HG03521 (cell line): ENCODE measurements at regions not wholly inside any gene's neighbourhood (a gene's known extent, or its start where the extent isn't known, plus 50 kb on each side); places are given as distances from the start of the nearest gene placed in this dataset.
"Not testable (repeated sequence)": the region's sequence is repeated elsewhere in the genome, so short reads cannot be mapped to it uniquely, and the experiment has no call there.

Experiments
- ATAC-seq: cut with Tn5 transposase; IDR thresholded peaks from one replicate; pipeline ENCODE4 v1.9.1; 2021; ENCODE audit warnings: mild to moderate bottlenecking, moderate library complexity; ENCODE audit not compliant: unreplicated experiment

GRCh38 chr4:81789158-81789557 is 317.5 kb upstream of the RASGEF1B start:
- no peak for ATAC-seq

GRCh38 chr4:81786766-81787165 is 315.1 kb upstream of the RASGEF1B start:
- no peak for ATAC-seq

DNA sequence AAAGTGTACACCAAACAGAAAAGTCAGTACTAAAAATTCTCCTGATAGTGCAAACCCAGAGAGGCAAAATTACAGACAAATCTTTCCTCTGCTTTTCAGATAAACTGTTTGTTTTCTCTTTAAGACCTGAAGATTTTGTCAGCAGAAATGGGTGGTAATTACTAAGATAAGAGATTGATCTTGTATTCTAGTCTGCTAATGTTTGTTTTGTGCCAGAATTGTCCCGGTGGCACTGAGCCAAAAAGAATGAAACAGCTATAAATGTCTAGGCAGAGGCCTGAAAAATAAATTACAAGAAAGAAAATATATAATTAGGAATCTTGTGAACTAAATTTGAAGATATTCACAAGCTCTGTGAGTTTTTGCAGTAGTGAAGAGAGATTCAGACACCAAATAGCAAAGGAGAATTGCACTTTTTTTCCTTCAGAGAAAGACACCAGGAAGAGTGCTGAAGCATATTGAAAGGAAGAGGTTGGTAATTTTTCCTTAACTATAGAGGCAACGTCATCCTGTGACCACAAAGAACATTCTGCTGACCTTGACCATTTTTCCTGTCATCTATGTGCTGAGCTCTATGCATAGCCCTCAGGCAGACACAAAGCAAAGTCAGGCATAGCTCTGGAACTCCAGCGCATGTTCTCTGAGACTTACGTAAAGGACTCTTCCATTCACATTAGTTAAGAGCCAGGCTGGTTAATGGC is 314.5 kb upstream of the RASGEF1B start:
- no peak for ATAC-seq

DNA sequence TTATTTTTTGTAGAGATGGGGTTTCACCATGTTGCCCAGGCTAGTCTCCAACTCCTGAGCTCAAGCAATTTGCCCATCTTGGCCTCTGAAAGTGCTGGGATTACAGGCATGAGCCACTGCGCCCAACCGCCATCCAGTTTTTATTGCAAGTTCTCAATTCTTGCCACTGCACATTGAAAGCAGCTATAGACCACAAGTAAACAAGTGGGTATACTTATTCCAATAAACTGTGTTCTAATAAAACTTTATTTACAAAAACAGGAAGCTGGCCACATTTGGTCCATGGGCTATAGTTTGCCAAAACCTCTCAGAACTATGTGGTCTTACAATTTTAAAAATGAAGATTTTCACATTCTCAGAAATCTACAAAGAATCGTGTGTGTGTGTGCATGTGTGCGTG is 313.6 kb upstream of the RASGEF1B start:
- no peak for ATAC-seq

DNA sequence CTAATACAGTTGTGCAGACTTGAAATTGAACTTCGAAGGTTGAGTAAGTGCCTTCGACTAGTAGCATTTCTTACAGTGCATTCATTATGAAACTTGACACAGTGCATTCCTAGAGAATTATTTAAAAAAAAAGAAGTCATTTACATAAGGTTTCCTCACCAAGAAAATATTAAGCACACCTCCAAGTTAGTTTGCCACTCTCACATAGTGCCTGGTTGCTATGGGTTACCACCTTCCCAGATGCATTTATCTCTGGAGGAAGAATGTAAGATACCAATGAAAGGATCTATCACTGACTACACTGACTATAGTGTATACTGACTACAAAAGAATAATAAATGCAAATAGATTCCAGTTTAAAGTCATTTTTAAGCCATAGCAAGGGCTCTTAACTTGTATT is 311.9 kb upstream of the RASGEF1B start:
- no peak for ATAC-seq

GRCh38 chr4:81781799-81782198 is 310.1 kb upstream of the RASGEF1B start:
- no peak for ATAC-seq

GRCh38 chr4:81777718-81778117 is 306.0 kb upstream of the RASGEF1B start:
- ATAC-seq = not testable (repeated sequence)

GRCh38 chr4:81776794-81777193 is 305.1 kb upstream of the RASGEF1B start:
- ATAC-seq = no peak

DNA sequence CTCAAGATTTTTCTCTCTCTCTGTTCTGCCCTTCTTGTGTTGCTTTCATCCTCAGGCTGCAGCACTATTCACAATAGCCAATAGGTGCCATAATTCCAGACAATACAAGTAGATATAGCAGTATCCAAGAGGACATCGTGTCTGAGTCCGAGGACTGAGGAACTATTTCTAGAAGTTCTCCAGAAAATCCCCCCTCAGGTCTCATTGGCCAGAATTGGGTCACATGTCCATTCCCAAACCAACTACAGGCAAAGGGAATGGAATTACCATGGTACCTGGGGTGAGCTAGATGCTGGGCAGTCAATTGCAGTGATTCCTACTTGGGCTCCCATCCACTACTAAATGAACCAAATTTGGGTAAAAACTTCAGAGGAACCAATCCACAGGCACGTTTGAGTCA is 301.9 kb upstream of the RASGEF1B start:
- ATAC-seq = no peak

DNA sequence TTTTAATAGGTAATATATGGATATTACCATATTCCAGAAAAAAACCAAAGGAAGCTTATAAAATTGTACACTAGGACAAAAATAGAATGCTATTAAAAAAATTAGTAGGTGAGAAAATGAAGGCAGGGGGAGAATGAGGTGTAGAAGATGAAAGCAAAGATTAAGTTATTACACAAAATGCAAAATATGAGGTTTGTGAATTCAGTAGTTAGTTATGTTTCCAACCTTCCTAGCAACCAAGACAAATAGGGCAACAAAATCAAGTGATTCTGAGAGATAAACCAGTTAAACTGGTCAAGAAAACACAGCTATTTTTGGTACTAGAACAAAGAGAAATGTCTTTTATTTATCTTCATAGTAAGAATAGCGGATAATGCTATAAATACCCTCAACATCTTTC is 300.0 kb upstream of the RASGEF1B start:
- ATAC-seq = no peak

GRCh38 chr4:81769244-81769643 is 297.5 kb upstream of the RASGEF1B start:
- ATAC-seq = no peak

GRCh38 chr4:81758574-81759264 is 287.0 kb upstream of the RASGEF1B start:
- peak; percentile 58 for ATAC-seq

- ATAC-seq = no peak
Measured at GRCh38 chr4:81757691-81758090, 286.0 kb upstream of the RASGEF1B start.

DNA sequence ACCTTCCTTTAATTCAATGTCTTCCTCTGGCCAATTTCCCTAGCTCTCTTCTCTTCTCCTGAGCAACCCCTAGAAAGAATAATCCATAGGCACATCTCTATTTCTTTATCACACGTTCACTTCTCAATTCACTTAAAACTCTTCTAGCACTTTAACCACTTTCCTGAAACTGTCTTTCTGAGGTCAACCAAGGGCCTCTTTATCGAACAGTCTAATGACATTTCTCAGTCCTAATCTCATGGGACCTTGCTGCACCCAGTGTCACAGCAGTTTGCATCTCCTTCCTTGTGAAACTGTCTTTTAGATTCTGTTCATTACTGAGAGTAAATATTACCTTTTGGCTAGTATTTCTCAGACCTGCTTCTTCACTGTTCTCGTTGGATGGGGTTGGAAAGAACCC is 285.3 kb upstream of the RASGEF1B start:
- ATAC-seq = peak; percentile 87

DNA sequence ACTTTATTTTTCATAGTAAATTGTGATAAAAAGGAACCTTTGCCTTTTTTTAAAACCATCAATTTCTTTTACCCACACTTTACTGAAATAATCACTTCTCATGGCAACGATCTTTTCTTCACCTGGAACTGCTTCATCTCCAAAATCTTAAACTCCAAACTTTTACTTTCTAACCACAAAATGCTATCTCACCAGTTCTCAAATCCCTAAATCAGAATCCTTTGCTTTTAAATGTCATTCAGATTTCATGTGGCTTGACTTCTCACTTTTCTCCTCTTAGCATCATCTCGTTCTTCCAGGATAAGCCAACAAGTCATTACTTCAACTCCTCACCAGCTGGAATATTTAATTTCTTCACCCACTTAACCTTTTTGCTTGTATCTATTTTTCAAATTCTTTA is 284.3 kb upstream of the RASGEF1B start:
- no peak for ATAC-seq

GRCh38 chr4:81754169-81754568 is 282.5 kb upstream of the RASGEF1B start:
- no peak for ATAC-seq

- ATAC-seq = no peak
Measured at GRCh38 chr4:81751531-81752289, 280.0 kb upstream of the RASGEF1B start.

- ATAC-seq = no peak
Measured at GRCh38 chr4:81747242-81747930, 275.7 kb upstream of the RASGEF1B start.

- no peak for ATAC-seq
Measured at GRCh38 chr4:81746773-81747172, 275.1 kb upstream of the RASGEF1B start.

DNA sequence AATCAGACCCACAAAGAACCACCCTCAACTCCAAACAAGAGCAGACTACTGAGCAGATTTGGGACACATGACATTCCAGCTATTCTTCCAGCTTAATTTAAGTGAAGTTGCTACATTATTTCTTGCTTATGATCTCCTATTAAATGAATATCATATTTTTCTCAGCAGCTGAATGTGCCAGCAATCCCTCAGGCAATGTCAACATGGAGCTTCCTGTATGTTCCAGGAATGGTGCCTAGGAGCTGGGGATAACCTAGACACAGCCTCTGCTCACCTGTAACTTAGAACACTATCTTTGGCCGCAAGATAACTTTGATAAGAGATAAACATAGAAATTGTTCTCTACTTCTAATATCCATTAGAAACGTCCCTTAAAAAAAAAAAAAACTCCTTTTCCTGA is 274.4 kb upstream of the RASGEF1B start:
- ATAC-seq = no peak

- no peak for ATAC-seq
Measured at GRCh38 chr4:81745050-81745449, 273.3 kb upstream of the RASGEF1B start.
